ENCODE measurements at regions not wholly inside any gene's neighbourhood (a gene's known extent, or its start where the extent isn't known, plus 50 kb on each side); places are given as distances from the start of the nearest gene placed in this dataset.

GRCh38 chr6:170062915-170063241 lies 228.0 kb downstream of the DLL1 start:
- Histone ChIP-seq H3K4me1 (ENCODE audit: low read depth) (no peaks in the 10 kb centered on the region), H3K4me3 (no peak overlapping the region), H3K36me3 (no peaks in the 10 kb centered on the region), H3K27me3 (no peaks in the 10 kb centered on the region), H3K9me3 (ENCODE audit: low read depth) (no peaks in the 10 kb centered on the region), H3K27ac (no peak overlapping the region)
- TF ChIP-seq CTCF (IDR thresholded peaks at IDR 0.05; ENCODE audit: low read depth, low read length), result no peak
- no peak for DNase-seq (ENCODE audit: low read depth in 1 of 2, low spot score in 1 of 2)

GRCh38 chr6:170062209-170062914 lies 228.5 kb downstream of the DLL1 start:
- Histone ChIP-seq H3K27ac (no peak overlapping the region), H3K4me1 (ENCODE audit: low read depth) (no peaks in the 10 kb centered on the region), H3K9me3 (ENCODE audit: low read depth) (no peaks in the 10 kb centered on the region), H3K36me3 (no peaks in the 10 kb centered on the region), H3K4me3 (no peak overlapping the region), H3K27me3 (no peaks in the 10 kb centered on the region)
- no peak for DNase-seq (ENCODE audit: low read depth in 1 of 2, low spot score in 1 of 2)
- TF ChIP-seq CTCF (IDR thresholded peaks at IDR 0.05; ENCODE audit: low read depth, low read length), result no peak

- TF ChIP-seq CTCF (IDR thresholded peaks at IDR 0.05; ENCODE audit: low read depth, low read length), result no peak
- no peaks in the 10 kb centered on the region for H3K9me3 ChIP-seq (ENCODE audit: low read depth)
These were observed 231.9 kb downstream of the DLL1 start for GRCh38 chr6:170058878-170059485.

GRCh38 chr6:170057961-170058877 lies 232.7 kb downstream of the DLL1 start:
- H3K27me3 ChIP-seq, result no peaks in the 10 kb centered on the region
- DNase-seq (ENCODE audit: low read depth in 1 of 2, low spot score in 1 of 2), result no peak
- no peak overlapping the region for H3K27ac ChIP-seq
- no peaks in the 10 kb centered on the region for H3K36me3 ChIP-seq
- no peaks in the 10 kb centered on the region for H3K4me1 ChIP-seq (ENCODE audit: low read depth)
- no peak overlapping the region for H3K4me3 ChIP-seq
- no peak for TF ChIP-seq CTCF (IDR thresholded peaks at IDR 0.05; ENCODE audit: low read depth, low read length)
- no peaks in the 10 kb centered on the region for H3K9me3 ChIP-seq (ENCODE audit: low read depth)

More at GRCh38 chr6:170058878-170059485, 231.9 kb downstream of the DLL1 start:
- Histone ChIP-seq H3K36me3 (no peaks in the 10 kb centered on the region), H3K27me3 (no peaks in the 10 kb centered on the region), H3K27ac (no peak overlapping the region), H3K4me1 (ENCODE audit: low read depth) (no peaks in the 10 kb centered on the region), H3K4me3 (no peak overlapping the region)
- DNase-seq (ENCODE audit: low read depth in 1 of 2, low spot score in 1 of 2), result no peak

- TF ChIP-seq CTCF (IDR thresholded peaks at IDR 0.05; ENCODE audit: low read depth, low read length), result no peak
- DNase-seq (ENCODE audit: low read depth in 1 of 2, low spot score in 1 of 2), result no peak
These were observed 233.7 kb downstream of the DLL1 start for GRCh38 chr6:170057034-170057734.

More at GRCh38 chr6:170057034-170057734, 233.7 kb downstream of the DLL1 start:
- no peak overlapping the region for H3K27ac ChIP-seq
- no peaks in the 10 kb centered on the region for H3K4me1 ChIP-seq (ENCODE audit: low read depth)
- H3K36me3 ChIP-seq, result no peaks in the 10 kb centered on the region
- no peak overlapping the region for H3K4me3 ChIP-seq
- no peaks in the 10 kb centered on the region for H3K9me3 ChIP-seq (ENCODE audit: low read depth)
- H3K27me3 ChIP-seq, result no peaks in the 10 kb centered on the region
